Natural killer cell (primary cell): ENCODE measurements at regions not wholly inside any gene's neighbourhood (a gene's known extent, or its start where the extent isn't known, plus 50 kb on each side); places are given as distances from the start of the nearest gene placed in this dataset.
"Not testable (repeated sequence)": the region's sequence is repeated elsewhere in the genome, so short reads cannot be mapped to it uniquely, and the experiment has no call there.

Experiments used
- ATAC-seq, 3 donors: fragments of 150-1000 bp in 2 of 3; fragments of 200-7000 bp in 1 of 3; cut with Tn5 transposase; 1 replicate in 1 of 3; 2 replicates in 2 of 3; pipeline ENCODE4 v1.10.0; 2021; ENCODE audit warnings: mild to moderate bottlenecking in 2 of 3, moderate library complexity in 2 of 3
- DNase-seq, 2 donors: peaks; one replicate each; pipeline versions ENCODE4 v3.0.0 to v3.0.0-alpha.2; 2013 to 2021; ENCODE audit warnings: mixed read lengths in 1 of 2
- H3K27ac ChIP-seq: one replicate; pipeline ENCODE4 v1.5.1; 2013; ENCODE audit warnings: mild to moderate bottlenecking, low read length
- H3K27me3 ChIP-seq: one replicate; pipeline ENCODE4 v1.6.1; 2013; ENCODE audit warnings: low read length; ENCODE audit not compliant: control insufficient read depth, insufficient read depth
- H3K36me3 ChIP-seq: one replicate; pipeline ENCODE4 v1.6.1; 2013; ENCODE audit warnings: low read length; ENCODE audit not compliant: control insufficient read depth, insufficient read depth
- H3K4me1 ChIP-seq: one replicate; pipeline ENCODE4 v1.6.1; 2013; ENCODE audit warnings: low read length; ENCODE audit not compliant: control insufficient read depth, insufficient read depth
- H3K4me3 ChIP-seq: one replicate; pipeline ENCODE4 v1.5.1; 2013; ENCODE audit warnings: low read length
- H3K9me3 ChIP-seq: one replicate; pipeline ENCODE4 v1.6.1; 2013; ENCODE audit warnings: low read length; ENCODE audit not compliant: control insufficient read depth, insufficient read depth
- H3K27ac Mint-ChIP-seq, 2 donors: one replicate each; pipeline ENCODE4 v1.8.0; 2022; ENCODE audit warnings: mild to moderate bottlenecking in 2 of 2, mixed read lengths in 2 of 2, moderate library complexity in 1 of 2
- H3K27me3 Mint-ChIP-seq, 2 donors: one replicate each; pipeline ENCODE4 v1.8.0; 2022; ENCODE audit warnings: low read depth in 2 of 2, mixed read lengths in 2 of 2
- H3K36me3 Mint-ChIP-seq: one replicate; pipeline ENCODE4 v1.8.0; 2022; ENCODE audit warnings: mixed read lengths
- H3K4me1 Mint-ChIP-seq, 2 donors: one replicate each; pipeline ENCODE4 v1.8.0; 2022; ENCODE audit warnings: mixed read lengths in 2 of 2
- H3K4me3 Mint-ChIP-seq: one replicate; pipeline ENCODE4 v1.8.0; 2022; ENCODE audit warnings: mild to moderate bottlenecking, moderate library complexity, mixed read lengths
- H3K9me3 Mint-ChIP-seq, 2 donors: one replicate each; pipeline ENCODE4 v1.8.0; 2022; ENCODE audit warnings: mixed read lengths in 2 of 2
- WGBS: methylation state at CpG from one replicate; pipeline ENCODE4 v1.1.7; 2013; ENCODE audit warnings: missing lambda C conversion rate; ENCODE audit not compliant: insufficient coverage; 5-methylcytosine and 5-hydroxymethylcytosine counted together
- intact Hi-C: fragments of 100-400 bp; cut with micrococcal nuclease; formaldehyde crosslinking; loops from one replicate; pipeline ENCODE4 v1.14.2; 2022

GRCh38 chr18:12179029-12179428 is 75.1 kb upstream of the CIDEA start:
- ATAC-seq, intact Hi-C loops, H3K9me3 ChIP-seq, H3K4me1 Mint-ChIP-seq, H3K27me3 Mint-ChIP-seq, DNase-seq, H3K4me3 Mint-ChIP-seq, H3K4me1 ChIP-seq, H3K27ac ChIP-seq, H3K27ac Mint-ChIP-seq, H3K36me3 ChIP-seq, H3K4me3 ChIP-seq, H3K9me3 Mint-ChIP-seq, H3K27me3 ChIP-seq, H3K36me3 Mint-ChIP-seq: not testable (repeated sequence)
- WGBS = no CpG with 5 or more reads among the region's 4 CpGs

GRCh38 chr18:12179697-12180577 is 74.2 kb upstream of the CIDEA start:
- H3K27ac ChIP-seq, DNase-seq, H3K9me3 Mint-ChIP-seq, H3K36me3 ChIP-seq, H3K9me3 ChIP-seq, intact Hi-C loops, H3K4me3 Mint-ChIP-seq, H3K27me3 ChIP-seq, ATAC-seq, H3K4me1 Mint-ChIP-seq, H3K4me1 ChIP-seq, H3K27me3 Mint-ChIP-seq, H3K36me3 Mint-ChIP-seq, H3K4me3 ChIP-seq, H3K27ac Mint-ChIP-seq: not testable (repeated sequence)
- no CpG with 5 or more reads among the region's 8 CpGs for WGBS

- H3K9me3 Mint-ChIP-seq, intact Hi-C loops, H3K27ac Mint-ChIP-seq, H3K27me3 ChIP-seq, H3K4me1 Mint-ChIP-seq, H3K4me3 ChIP-seq, H3K4me1 ChIP-seq, ATAC-seq, H3K27me3 Mint-ChIP-seq, DNase-seq, H3K36me3 ChIP-seq, H3K36me3 Mint-ChIP-seq, H3K4me3 Mint-ChIP-seq, H3K27ac ChIP-seq, H3K9me3 ChIP-seq: not testable (repeated sequence)
- 50% methylated on average over 1 of the region's 3 CpGs for WGBS
These were observed 55.4 kb upstream of the CIDEA start for GRCh38 chr18:12198797-12199196.

GRCh38 chr18:12200186-12200585 is 54.0 kb upstream of the CIDEA start:
- peak in 1 of 3 donors; percentile 44 for ATAC-seq
- H3K4me3 ChIP-seq, DNase-seq, H3K36me3 ChIP-seq, H3K27ac ChIP-seq, H3K27me3 ChIP-seq, H3K4me3 Mint-ChIP-seq, intact Hi-C loops, H3K27ac Mint-ChIP-seq, H3K4me1 ChIP-seq, H3K9me3 Mint-ChIP-seq, H3K4me1 Mint-ChIP-seq, H3K9me3 ChIP-seq, H3K36me3 Mint-ChIP-seq, H3K27me3 Mint-ChIP-seq: not testable (repeated sequence)
- 16% methylated on average over 5 of the region's 5 CpGs for WGBS
